ENCODE measurements at regions not wholly inside any gene's neighbourhood (a gene's known extent, or its start where the extent isn't known, plus 50 kb on each side); places are given as distances from the start of the nearest gene placed in this dataset.
"Not testable (repeated sequence)": the region's sequence is repeated elsewhere in the genome, so short reads cannot be mapped to it uniquely, and the experiment has no call there.

GRCh38 chr6:134406311-134406710 lies 88.4 kb upstream of the SGK1 start:
- no peaks in the 10 kb centered on the region for H3K27me3 Mint-ChIP-seq
- no peak for ATAC-seq

GRCh38 chr6:134405386-134406087 lies 87.6 kb upstream of the SGK1 start:
- ATAC-seq: no peak
- Mint-ChIP-seq H3K4me1 (peaks cover 16% of the 10 kb centered on the region), H3K36me3 (no peaks in the 10 kb centered on the region), H3K27ac (no peak overlapping the region), H3K4me3 (no peak overlapping the region), H3K27me3 (no peaks in the 10 kb centered on the region), H3K9me3 (no peaks in the 10 kb centered on the region)

More at GRCh38 chr6:134406311-134406710, 88.4 kb upstream of the SGK1 start:
- Mint-ChIP-seq H3K9me3 (peaks cover 6% of the 10 kb centered on the region), H3K27ac (no peak overlapping the region), H3K4me1 (peaks cover 16% of the 10 kb centered on the region), H3K4me3 (no peak overlapping the region), H3K36me3 (no peaks in the 10 kb centered on the region)

- H3K4me1 Mint-ChIP-seq: peaks cover 20% of the 10 kb centered on the region
- H3K9me3 Mint-ChIP-seq, H3K4me3 Mint-ChIP-seq, H3K27ac Mint-ChIP-seq, ATAC-seq, H3K27me3 Mint-ChIP-seq, H3K36me3 Mint-ChIP-seq: not testable (repeated sequence)
Measured at GRCh38 chr6:134403312-134403711, 85.4 kb upstream of the SGK1 start.

GRCh38 chr6:134402372-134402984 lies 84.6 kb upstream of the SGK1 start:
- Mint-ChIP-seq H3K36me3 (no peaks in the 10 kb centered on the region), H3K27me3 (no peaks in the 10 kb centered on the region), H3K27ac (no peak overlapping the region), H3K4me1 (peaks cover 25% of the 10 kb centered on the region), H3K9me3 (no peaks in the 10 kb centered on the region), H3K4me3 (no peak overlapping the region)
- no peak for ATAC-seq

- Mint-ChIP-seq H3K9me3 (no peaks in the 10 kb centered on the region), H3K36me3 (no peaks in the 10 kb centered on the region), H3K4me3 (no peak overlapping the region), H3K4me1 (peaks cover 25% of the 10 kb centered on the region), H3K27ac (no peak overlapping the region), H3K27me3 (no peaks in the 10 kb centered on the region)
- no peak for ATAC-seq
Measured at GRCh38 chr6:134400941-134401340, 83.0 kb upstream of the SGK1 start.

- H3K27ac Mint-ChIP-seq: peak overlapping the region; percentile 2
Measured at GRCh38 chr6:134398453-134398852, 80.5 kb upstream of the SGK1 start.

GRCh38 chr6:134397676-134398075 lies 79.8 kb upstream of the SGK1 start:
- ATAC-seq: no peak
- Mint-ChIP-seq H3K27ac (peak overlapping the region; percentile 2), H3K4me1 (peaks cover 17% of the 10 kb centered on the region), H3K27me3 (no peaks in the 10 kb centered on the region), H3K36me3 (no peaks in the 10 kb centered on the region), H3K9me3 (no peaks in the 10 kb centered on the region), H3K4me3 (no peak overlapping the region)

More at GRCh38 chr6:134398453-134398852, 80.5 kb upstream of the SGK1 start:
- Mint-ChIP-seq H3K4me1 (peaks cover 25% of the 10 kb centered on the region), H3K4me3 (no peak overlapping the region), H3K36me3 (no peaks in the 10 kb centered on the region), H3K27me3 (no peaks in the 10 kb centered on the region), H3K9me3 (no peaks in the 10 kb centered on the region)
- peak; percentile 88 for ATAC-seq

- no peak for ATAC-seq
- Mint-ChIP-seq H3K27ac (peak overlapping the region; percentile 43), H3K36me3 (no peaks in the 10 kb centered on the region), H3K27me3 (no peaks in the 10 kb centered on the region), H3K4me1 (peaks cover 10% of the 10 kb centered on the region), H3K9me3 (no peaks in the 10 kb centered on the region), H3K4me3 (no peak overlapping the region)
Measured at GRCh38 chr6:134394905-134395304, 77.0 kb upstream of the SGK1 start.

- no peak for ATAC-seq
- Mint-ChIP-seq H3K36me3 (no peaks in the 10 kb centered on the region), H3K27me3 (no peaks in the 10 kb centered on the region), H3K9me3 (no peaks in the 10 kb centered on the region), H3K4me3 (no peak overlapping the region), H3K4me1 (peaks cover 10% of the 10 kb centered on the region), H3K27ac (peak overlapping the region; percentile 43)
Measured at GRCh38 chr6:134394208-134394607, 76.3 kb upstream of the SGK1 start.

GRCh38 chr6:134391205-134391604 lies 73.3 kb upstream of the SGK1 start:
- Mint-ChIP-seq H3K36me3 (no peaks in the 10 kb centered on the region), H3K27ac (no peak overlapping the region), H3K4me3 (no peak overlapping the region), H3K4me1 (peaks cover 10% of the 10 kb centered on the region), H3K9me3 (peaks cover 3% of the 10 kb centered on the region), H3K27me3 (no peaks in the 10 kb centered on the region)
- no peak for ATAC-seq

GRCh38 chr6:134389658-134390057 lies 71.7 kb upstream of the SGK1 start:
- no peak for ATAC-seq
- peaks cover 16% of the 10 kb centered on the region for H3K4me1 Mint-ChIP-seq
- H3K36me3 Mint-ChIP-seq: peaks cover 6% of the 10 kb centered on the region
- peaks cover 5% of the 10 kb centered on the region for H3K9me3 Mint-ChIP-seq
- no peak overlapping the region for H3K4me3 Mint-ChIP-seq
- H3K27ac Mint-ChIP-seq: no peak overlapping the region
- H3K27me3 Mint-ChIP-seq: no peaks in the 10 kb centered on the region

- Mint-ChIP-seq H3K4me1 (peaks cover 16% of the 10 kb centered on the region), H3K27me3 (no peaks in the 10 kb centered on the region), H3K27ac (no peak overlapping the region), H3K9me3 (peaks cover 5% of the 10 kb centered on the region), H3K36me3 (peaks cover 6% of the 10 kb centered on the region), H3K4me3 (no peak overlapping the region)
- no peak for ATAC-seq
Measured at GRCh38 chr6:134389129-134389528, 71.2 kb upstream of the SGK1 start.

- H3K27ac Mint-ChIP-seq, ATAC-seq, H3K4me3 Mint-ChIP-seq, H3K27me3 Mint-ChIP-seq, H3K36me3 Mint-ChIP-seq, H3K9me3 Mint-ChIP-seq: not testable (repeated sequence)
- H3K4me1 Mint-ChIP-seq: peaks cover 16% of the 10 kb centered on the region
Measured at GRCh38 chr6:134386482-134386881, 68.6 kb upstream of the SGK1 start.

- H3K4me1 Mint-ChIP-seq: peaks cover 29% of the 10 kb centered on the region
- peaks cover 5% of the 10 kb centered on the region for H3K9me3 Mint-ChIP-seq
- H3K27me3 Mint-ChIP-seq: no peaks in the 10 kb centered on the region
- ATAC-seq: no peak
- H3K4me3 Mint-ChIP-seq: no peak overlapping the region
- H3K27ac Mint-ChIP-seq: no peak overlapping the region
- H3K36me3 Mint-ChIP-seq: peaks cover 6% of the 10 kb centered on the region
Measured at GRCh38 chr6:134381959-134382358, 64.0 kb upstream of the SGK1 start.

- Mint-ChIP-seq H3K9me3 (peaks cover 4% of the 10 kb centered on the region), H3K4me1 (peaks cover 34% of the 10 kb centered on the region), H3K36me3 (no peaks in the 10 kb centered on the region), H3K27ac (peak overlapping the region; percentile 42), H3K4me3 (no peak overlapping the region), H3K27me3 (no peaks in the 10 kb centered on the region)
- ATAC-seq: no peak
Measured at GRCh38 chr6:134379599-134379998, 61.7 kb upstream of the SGK1 start.

- H3K27ac Mint-ChIP-seq: peak overlapping the region; percentile 42
- peaks cover 4% of the 10 kb centered on the region for H3K9me3 Mint-ChIP-seq
- peaks cover 39% of the 10 kb centered on the region for H3K4me1 Mint-ChIP-seq
- H3K27me3 Mint-ChIP-seq: no peaks in the 10 kb centered on the region
- ATAC-seq: peak; percentile 78
- H3K4me3 Mint-ChIP-seq: no peak overlapping the region
- no peaks in the 10 kb centered on the region for H3K36me3 Mint-ChIP-seq
Measured at GRCh38 chr6:134379076-134379475, 61.2 kb upstream of the SGK1 start.

Measured in stimulated activated memory B cell treated with anti-CD40 and anti-IgM and Interleukin-4, amounts not matched to agents 10 μg/mL and 1 μg/mL and 100 μg/mL, for 72 hours (primary cell).